Dermis microvascular lymphatic vessel endothelial cell (primary cell): ENCODE measurements at regions not wholly inside any gene's neighbourhood (a gene's known extent, or its start where the extent isn't known, plus 50 kb on each side); places are given as distances from the start of the nearest gene placed in this dataset.
"Not testable (repeated sequence)": the region's sequence is repeated elsewhere in the genome, so short reads cannot be mapped to it uniquely, and the experiment has no call there.

ENCODE experiments used
- DNase-seq, 2 donors: peaks; one replicate each; pipeline versions ENCODE4 v3.0.0 to v3.0.0-alpha.2; 2010; ENCODE audit warnings: low read depth in 2 of 2

- no peak for DNase-seq
These were observed 74.2 kb downstream of the APOBEC1 start for GRCh38 chr12:7591531-7591930.

GRCh38 chr12:7590085-7590484 lies 75.6 kb downstream of the APOBEC1 start:
- not testable (repeated sequence) for DNase-seq

- DNase-seq, result peak; percentile 54 to 63
These were observed 76.9 kb downstream of the APOBEC1 start for GRCh38 chr12:7588742-7589329.

GRCh38 chr12:7584137-7584536 lies 80.6 kb upstream of the CD163 start:
- not testable (repeated sequence) for DNase-seq

- DNase-seq, result no peak
These were observed 79.9 kb upstream of the CD163 start for GRCh38 chr12:7583471-7583870.

- no peak for DNase-seq
These were observed 79.2 kb upstream of the CD163 start for GRCh38 chr12:7582796-7583195.

GRCh38 chr12:7581625-7582024 lies 78.0 kb upstream of the CD163 start:
- no peak for DNase-seq

- DNase-seq, result no peak
These were observed 77.5 kb upstream of the CD163 start for GRCh38 chr12:7581046-7581445.

GRCh38 chr12:7571257-7571656 lies 67.7 kb upstream of the CD163 start:
- no peak for DNase-seq

- DNase-seq, result no peak
These were observed 53.6 kb upstream of the CD163 start for GRCh38 chr12:7557227-7557626.

GRCh38 chr12:7555752-7556151 lies 52.2 kb upstream of the CD163 start:
- DNase-seq, result peak; percentile 38 to 61

GRCh38 chr12:7554831-7555230 lies 51.3 kb upstream of the CD163 start:
- DNase-seq, result not testable (repeated sequence)
